NOMO-1 treated with dmso at 0.1 percent for 144 hours (cell line): ENCODE measurements at regions not wholly inside any gene's neighbourhood (a gene's known extent, or its start where the extent isn't known, plus 50 kb on each side); places are given as distances from the start of the nearest gene placed in this dataset.
"Not testable (repeated sequence)": the region's sequence is repeated elsewhere in the genome, so short reads cannot be mapped to it uniquely, and the experiment has no call there.

Experiments used
- DNase-seq: peaks from one replicate; lab custom pipeline; 2025; ENCODE audit not compliant: unreplicated experiment; lab: John Stamatoyannopoulos, UW

DNA sequence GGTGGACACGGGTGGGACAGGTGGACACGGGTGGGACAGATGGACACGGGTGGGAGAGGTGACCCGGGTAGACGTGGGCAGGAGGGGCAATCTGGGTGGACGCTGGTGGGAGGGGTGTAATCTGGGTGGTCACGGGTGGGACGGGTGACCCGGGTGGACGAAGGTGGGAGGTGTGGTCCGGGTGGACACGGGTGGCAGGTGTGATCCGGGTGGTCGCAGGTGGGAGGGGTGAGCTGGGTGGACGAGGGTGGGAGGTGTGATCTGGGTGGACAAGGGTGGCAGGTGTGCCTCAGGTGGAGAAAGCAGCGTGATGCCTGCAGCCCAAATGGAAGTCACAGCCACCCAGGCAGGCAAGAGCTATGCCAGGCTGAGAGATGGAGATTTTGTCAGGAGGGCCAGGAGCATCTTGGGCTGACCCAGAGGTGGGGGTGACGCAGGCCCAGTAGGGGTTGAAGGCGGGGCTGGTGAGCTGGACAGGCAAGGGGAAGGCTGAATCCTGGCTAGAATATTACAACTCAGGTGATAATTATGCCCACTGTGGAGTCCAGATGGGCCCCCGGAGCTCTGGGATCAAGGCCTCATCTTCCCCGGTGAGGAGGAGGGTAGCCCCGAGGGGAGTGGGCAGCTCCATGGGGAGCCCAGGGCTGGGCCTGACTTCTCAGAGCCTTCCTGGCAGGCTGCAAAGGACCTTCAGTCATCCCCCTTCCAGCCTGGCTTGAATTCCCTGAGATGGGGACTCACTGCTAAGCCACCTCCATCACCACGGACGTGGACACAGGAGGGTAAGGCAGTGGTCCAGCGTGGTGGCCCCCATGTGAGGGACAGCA lies 100.0 kb downstream of the ADRA2C start:
- no peak for DNase-seq

DNA sequence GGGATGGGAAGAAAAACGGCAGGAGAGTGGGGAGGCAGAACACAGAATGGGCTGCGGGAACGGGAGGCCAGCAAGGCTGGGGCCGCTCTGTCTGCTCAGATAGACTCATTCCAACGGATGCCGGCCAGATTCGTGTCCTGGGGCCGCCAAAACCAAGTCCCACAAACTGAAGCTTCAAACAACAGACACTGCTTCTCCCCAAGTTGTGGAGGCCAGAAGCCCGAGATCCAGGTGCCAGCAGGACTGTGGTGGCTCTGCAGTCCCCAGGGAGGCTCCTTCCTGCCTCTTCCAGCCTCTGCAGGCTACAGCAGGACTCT lies 100.6 kb downstream of the ADRA2C start:
- no peak for DNase-seq

DNA sequence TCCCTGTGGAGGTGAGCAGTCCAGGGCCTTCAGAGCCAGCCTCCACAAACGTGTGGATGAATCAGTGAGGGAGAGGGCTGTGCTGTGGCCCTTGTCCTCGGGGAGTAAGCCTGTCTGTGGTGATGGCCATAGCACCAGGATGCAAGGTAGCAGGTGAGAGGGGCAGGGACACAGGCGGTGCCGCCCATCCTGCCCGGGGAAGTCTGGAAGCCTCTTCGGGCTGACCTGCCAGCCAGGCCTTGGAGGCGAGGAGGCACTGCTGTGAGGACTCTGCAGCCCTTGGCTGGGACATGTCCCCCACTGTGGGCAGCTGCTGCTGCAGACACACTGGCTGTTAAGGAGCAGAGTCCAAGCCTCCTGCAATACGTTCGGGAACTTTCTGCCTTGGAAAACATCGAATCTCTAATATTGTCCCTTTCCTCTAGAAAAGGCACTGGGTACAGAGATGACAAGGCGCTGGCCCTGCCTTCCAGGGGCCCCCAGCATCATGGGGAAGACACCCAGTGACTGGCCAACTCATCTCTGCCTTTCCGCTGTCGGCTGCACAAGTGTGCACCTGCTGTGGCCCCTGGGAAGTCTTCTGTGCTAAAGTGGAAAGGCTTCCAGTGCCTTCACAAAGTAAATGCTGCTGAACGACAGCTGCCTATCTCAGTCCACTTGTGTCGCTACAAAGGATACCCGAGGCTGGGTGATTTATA lies 101.4 kb downstream of the ADRA2C start:
- no peak for DNase-seq

DNA sequence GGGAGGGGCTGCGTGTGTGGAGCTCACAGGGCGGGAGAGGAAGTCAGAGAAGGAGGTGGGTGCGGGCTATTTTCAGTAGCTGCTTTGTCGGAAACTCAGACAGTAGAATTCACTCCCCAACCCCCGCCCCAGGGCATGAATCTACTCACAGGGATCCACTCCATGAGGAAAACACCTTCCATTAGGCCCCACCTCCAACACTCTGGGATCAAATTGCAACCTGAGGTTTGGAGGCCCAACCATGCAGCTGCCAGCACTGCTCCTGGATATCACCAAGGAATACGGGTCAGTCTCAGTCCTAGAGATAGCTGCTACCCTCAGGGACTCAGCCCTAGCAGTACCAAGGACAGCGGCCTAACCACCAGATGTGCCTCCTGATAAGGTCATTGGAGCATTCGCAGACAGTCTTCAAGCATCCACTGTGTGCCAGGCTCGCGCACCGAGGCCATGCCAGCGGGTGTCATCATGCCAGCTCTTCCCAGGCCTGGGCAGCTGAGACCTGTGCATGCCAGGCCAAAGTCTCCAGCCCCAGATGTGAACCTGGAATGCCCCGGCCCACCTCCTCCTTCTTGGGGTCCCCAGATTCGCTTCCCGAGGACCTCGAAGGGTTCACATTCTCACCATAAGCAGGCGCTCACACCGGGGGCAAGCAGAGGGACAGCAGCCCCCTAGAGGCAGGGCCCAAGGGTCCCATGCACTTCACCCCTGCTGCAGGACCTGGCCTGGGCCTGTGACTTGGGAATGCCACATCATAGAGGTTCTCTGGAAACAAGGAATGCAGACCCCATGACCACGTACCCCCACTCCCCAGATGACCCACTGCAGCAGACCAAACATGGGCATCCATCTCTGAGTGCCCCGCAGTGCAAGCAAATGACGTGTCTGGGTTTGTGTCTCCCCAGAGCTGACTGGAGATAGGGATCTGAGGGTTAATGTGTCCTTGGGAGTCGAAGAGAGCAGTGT lies 102.3 kb downstream of the ADRA2C start:
- no peak for DNase-seq

DNA sequence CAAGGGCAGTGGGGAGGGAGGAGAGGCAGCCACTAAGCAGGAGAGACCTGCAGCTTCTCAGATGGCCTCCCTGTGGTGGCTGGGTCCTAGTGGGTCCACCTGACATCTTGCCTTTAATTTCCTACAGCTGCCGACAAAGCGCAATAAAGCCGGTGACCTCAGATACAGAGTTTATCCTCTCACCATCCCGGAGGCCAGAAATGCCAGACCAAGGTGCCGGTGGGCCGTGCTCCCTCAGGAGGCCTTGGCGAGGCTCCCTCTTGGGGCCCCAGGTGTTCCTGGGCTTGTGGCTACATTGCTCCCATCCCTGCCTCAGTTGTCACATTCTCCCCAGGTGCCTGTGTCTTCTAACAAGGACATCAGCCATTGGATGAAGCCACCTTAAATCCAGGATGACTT lies 103.0 kb downstream of the ADRA2C start:
- DNase-seq, result no peak

DNA sequence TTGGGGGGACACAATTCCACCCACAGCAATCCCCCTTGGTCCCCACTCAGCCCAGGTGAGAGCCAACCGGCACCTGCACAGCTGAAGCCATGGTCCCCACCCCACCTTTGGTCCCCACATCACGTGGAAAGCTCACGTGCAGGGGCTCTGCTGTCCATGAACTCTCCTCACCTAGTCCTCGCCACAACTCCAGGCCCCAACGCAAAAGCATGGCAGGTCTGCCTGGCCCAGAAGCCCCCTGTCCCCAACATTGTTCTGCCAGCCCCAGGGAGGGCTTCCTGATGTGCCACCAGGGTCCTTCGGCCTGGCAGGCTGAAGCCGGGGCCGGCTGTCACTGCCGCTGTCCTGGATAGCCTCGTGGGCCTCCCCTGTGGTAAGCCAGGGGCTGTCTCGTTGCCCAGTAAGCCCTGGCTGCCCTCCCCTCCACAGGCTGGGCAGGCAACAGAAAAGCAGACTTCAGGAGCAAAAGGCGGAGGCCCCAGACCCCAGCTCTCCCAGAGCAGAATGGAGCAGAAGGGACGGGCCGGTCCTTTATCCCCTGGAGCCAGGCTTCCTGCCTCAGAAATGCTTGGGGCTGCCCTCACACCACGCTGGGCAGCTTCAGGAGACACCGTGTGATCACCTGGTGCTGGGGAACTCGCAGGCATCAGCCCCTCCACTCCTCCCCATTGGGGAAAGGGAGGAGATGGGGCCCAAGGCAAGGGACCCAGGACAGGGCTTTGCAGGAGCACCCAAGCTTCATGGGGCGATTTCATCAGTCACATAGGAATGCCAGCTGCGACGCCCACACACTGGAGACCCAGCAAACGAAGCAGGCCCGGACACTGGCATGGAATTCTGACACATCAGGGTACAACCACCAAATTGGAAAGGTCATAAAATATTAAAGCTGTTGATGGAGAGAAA lies 103.7 kb downstream of the ADRA2C start:
- no peak for DNase-seq

DNA sequence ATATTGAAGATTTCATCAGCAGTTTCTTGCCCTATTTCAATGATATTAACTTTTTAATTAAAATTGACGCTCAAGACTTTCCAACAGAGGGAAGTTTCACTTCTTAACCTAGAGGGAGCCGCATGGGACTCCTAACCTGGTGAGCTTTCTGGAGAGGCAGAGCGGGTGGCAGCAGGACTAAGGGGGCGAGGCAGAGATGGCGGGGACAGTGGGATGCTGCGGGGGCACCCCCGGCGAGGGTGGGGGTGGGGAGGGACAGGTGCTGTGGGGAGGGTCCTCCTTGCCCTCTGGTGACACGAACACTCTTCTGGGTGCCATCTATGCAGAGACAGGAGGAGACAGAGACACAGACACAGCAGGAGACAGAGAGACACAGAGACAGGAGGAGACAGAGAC lies 104.4 kb downstream of the ADRA2C start:
- no peak for DNase-seq

DNA sequence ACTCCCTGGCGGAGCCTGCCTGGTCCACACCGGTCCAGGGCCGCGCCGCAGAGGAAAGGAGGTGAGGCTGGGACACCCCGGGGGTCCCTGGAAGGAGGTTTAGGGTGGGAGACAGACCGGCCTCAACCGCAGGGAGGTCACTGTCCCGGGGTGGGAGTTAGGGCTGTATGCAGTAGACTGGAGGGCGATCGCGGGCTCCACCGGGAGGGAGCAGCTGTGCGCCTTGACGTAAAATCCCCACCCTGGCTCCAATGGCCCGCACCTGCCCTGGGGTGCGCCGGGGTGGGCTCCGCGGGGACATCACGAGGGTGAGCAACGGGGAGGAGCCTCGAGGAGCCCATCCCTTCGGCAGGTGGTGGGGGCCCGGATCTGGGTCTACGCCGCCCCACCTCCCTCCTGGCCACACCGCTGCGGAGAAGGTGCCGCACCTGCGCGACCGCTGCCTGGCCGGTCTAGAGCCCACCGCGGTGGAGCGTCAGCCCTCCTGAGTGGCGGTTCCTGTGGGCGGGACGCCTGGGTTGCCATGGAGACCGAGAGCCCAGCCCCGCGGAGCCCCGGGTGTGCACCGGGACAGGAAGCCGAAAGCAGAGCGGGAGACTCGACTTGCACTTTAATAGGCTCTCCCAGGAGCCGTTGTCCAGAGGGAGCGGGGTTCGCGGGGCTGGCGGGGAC lies 105.1 kb downstream of the ADRA2C start:
- no peak for DNase-seq

DNA sequence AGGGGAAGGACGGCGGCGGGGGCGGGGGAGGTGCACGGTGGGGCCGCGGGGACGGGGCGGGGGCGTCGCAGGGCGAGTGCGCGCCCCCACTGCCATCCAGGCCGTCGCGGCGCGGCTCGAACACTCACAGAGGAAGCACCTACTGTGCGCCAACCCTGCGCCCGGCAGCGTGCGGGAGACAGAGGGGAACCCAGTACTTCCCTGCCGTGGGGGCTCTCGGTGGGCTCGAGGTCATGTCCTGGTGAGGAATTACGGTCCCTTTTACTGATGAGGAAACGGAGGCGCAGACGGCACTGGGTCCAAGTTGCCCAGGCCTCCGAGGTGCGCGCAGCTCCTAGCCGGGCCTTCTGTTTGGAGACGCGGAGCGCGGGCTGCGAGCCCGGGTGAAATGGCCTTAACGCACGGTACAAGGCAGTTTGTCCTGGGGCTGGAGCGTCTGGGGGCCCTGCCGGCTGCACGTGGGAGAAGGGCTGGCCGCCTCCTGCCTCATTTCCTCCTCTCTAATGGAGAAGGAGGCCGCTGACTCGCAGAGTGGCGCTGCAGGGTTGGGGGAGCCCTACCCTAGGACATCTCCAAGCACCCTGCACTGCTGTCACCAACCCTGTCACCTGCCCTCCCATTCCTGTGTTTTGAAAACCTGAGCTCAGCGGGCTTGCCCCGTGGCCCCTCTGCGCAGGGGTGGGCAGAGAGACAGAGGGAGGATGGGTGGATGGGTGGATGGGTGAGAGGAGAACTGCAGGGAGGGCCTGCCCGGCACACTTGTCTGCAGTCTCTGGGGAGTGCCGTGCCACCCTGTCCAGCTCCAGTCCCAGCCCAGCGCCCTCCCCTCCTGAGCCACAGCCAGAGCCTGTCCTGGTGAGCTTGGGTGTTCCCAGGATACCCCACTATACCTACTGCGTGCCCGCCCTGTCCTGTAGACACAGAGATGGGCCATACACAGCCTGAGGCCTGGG lies 106.0 kb downstream of the ADRA2C start:
- no peak for DNase-seq

DNA sequence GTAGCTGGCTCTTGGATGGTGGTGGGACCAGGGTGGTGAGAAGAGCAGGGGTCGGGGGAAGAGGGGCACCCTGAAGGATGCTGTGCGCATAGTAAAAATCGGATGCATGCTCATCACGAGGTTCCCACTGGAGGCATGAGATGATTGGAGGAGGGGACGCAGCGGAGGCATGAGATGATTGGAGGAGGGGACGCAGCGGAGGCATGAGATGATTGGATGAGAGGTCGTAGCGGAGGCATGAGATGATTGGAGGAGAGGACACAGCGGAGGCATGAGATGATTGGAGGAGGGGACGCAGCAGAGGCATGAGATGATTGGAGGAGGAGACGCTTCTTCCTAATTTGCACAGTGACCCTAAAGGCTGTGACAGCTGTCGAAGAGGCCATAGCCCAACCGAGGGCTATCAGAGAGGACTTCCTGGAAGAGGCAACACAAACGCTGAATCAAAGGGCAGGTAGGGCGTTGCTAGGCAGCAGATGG lies 106.7 kb downstream of the ADRA2C start:
- peak; percentile 2 for DNase-seq

DNA sequence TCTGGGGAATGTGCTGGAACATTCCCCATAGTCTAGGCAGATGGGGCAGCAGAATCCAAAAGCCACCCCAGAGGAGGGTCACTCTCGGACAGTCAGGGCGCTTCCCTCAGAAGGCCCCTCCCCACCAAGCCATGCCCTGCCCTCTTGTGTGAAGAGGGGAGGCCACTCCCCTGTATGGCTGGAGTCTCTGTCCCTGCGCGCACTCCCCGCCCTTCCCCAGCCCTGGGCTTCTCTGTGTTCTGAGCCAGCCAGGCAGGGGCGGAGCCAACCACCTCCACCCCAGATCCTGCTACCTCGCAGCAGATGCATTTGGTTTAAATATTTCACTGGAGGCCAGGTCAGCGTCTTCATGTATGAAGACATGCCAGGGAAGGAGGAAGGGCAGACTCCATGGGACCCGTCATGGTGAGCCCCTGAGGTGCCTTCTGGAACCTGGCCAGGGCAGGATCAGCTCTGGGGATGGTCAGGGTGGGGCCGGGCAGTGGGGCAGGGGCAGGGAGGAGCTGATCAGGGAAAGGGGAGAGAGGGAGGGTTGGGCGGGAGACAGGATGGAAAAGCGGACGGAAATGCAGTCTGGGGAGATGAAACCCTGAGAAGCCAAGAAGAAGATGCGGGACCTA lies 107.3 kb downstream of the ADRA2C start:
- DNase-seq, result peak; percentile 28

DNA sequence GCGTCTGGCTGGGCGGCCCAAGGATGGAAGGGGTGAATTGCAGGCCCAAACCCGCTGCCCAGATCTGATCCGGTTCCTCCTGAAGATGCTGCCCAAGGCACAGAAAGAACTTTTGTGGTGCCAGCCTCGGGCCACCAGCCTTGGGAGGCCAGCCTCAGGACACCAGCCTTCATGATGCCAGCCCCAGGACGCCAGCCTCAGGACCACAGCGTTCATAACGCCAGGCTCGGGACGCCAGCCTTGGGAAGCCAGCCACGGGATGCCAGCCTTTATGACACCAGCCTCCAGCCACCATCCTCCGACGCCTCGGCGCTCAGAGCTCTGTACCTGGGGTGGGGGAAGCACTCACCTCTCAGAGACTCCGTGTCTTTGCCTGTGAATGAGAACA lies 107.8 kb downstream of the ADRA2C start:
- DNase-seq, result no peak

DNA sequence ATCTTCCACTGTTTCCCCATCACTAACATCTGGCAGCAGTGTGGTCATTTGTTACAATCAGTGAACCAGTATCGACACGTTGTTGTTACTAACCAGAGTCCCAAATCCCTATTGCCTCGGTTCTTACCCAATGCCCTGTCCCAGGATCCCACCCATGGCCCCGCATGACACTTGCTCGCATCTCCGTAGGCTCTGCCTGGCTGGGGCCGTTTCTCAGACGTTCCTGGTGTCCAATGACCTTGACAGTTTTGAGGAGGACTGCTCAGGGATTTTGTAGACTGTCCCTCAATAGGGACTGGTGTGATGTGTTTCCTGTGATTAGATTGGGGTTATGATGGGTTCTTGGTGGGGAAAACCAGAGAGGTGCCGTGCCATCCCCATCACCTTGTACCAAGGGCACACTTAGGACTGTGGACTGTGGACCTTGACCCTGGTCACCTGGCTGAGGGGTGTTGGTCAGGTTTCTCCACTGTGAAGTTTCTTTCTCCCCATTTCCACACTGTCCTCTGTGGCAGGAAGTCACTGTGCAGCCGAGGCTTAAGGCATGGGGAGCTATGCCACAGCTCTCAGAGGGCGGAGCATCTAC lies 108.4 kb downstream of the ADRA2C start:
- no peak for DNase-seq

DNA sequence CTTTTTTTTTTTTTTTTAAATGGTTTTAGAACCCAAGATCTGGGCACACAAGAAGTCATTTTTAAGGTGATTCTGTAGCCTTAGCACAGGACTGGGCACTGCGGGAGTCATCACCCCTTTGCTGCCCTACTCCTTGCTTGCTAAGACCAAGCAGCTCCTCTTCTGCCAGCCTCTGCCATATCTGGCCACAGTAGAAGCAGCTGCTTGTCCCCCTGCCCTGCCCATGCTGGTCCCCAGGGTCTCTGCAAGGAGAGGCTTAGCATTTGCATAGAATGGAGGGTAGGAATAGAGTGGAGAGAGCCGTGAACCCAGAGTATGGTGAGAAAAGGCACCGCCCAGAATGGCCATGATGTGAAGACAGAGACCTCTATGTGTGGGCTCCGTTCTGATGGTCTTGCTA lies 109.3 kb downstream of the ADRA2C start:
- no peak for DNase-seq

DNA sequence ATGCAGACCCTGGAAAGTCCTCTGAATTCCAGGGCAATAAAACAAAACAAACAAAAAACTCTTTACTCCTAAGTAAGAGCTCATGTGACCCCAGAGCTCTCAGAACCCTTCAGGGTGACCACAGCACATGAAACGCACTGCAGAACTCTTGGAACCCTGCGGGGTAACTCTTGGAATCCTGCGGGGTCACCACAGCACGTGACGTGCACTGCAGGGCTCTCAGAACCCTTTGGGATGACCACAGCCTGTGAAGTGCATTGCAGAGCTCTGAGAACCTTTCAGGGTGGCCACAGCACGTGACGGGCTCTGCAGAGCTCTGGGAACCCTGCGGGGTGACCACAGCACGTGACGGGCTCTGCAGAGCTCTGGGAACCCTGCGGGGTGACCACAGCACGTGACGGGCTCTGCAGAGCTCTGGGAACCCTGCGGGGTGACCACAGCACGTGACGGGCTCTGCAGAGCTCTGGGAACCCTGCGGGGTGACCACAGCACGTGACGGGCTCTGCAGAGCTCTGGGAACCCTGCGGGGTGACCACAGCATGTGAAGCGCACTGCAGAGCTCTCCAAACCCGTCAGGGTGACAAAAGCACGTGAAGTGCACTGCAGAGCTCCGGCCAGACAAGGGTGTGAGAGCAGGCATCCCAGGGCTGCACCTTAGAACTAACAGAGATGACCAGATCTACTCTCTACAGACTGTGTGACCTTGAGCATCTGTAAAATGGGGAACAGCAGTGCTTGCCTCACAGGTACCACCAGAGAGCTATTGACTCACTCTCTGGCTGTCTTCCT lies 110.1 kb downstream of the ADRA2C start:
- DNase-seq, result not testable (repeated sequence)

DNA sequence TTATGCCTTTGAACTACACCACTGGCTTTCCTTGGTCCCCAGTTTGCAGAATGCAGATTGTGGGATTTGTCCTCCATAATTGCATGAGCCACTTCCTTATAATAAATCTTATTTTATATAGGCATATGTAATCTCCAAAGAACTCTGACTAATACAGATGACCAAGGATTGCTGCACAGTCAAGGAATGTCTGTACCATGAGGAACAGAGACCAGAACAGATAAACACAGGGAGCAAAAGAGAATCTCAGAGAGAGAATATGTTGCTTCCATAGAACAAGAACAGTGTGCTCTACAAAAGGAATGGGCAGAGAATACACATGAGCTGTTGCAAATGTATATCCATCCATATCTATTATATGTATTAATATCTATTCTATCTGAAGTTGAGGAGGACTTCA lies 111.1 kb downstream of the ADRA2C start:
- no peak for DNase-seq

DNA sequence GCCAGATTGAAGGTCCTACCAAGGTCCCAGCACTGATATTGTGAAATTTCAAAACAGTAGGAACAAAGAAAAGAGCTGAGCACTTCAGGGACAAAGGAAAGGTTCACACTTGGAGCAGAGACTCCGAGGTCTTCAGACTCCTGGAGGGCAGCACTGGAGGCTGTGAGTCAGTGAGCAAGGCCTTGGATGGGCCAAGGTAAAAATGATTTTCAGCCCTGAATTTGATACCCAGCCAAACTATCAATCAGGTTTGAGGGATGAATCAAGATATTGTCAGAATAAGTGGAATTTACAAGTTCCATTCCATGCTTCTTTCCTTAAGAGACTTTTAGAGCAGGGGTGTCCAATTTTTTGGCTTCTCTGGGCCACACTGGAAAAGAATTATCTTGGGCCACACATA lies 111.7 kb downstream of the ADRA2C start:
- no peak for DNase-seq
